MM.1S (cell line): ENCODE measurements at regions not wholly inside any gene's neighbourhood (a gene's known extent, or its start where the extent isn't known, plus 50 kb on each side); places are given as distances from the start of the nearest gene placed in this dataset.

Source experiments
- DNase-seq: peaks from one replicate; pipeline ENCODE4 v3.0.0-alpha.2; 2015
- H2AFZ ChIP-seq: fragments of 300-600 bp; sonication (generic); 2 replicates; pipeline ENCODE4 v1.6.0; 2016; ENCODE audit warnings: antibody characterized with exemption, low read length
- H3F3A ChIP-seq: fragments of 300-600 bp; sonication (generic); 2 replicates; pipeline ENCODE4 v1.6.1; 2016; ENCODE audit warnings: mild to moderate bottlenecking, antibody characterized with exemption, low read length, moderate library complexity, mixed read lengths; ENCODE audit not compliant: insufficient read depth
- H3K27ac ChIP-seq: fragments of 300-600 bp; sonication (generic); 2 replicates; pipeline ENCODE4 v1.5.1; 2016; ENCODE audit warnings: mild to moderate bottlenecking, low read length
- H3K27me3 ChIP-seq: fragments of 300-600 bp; sonication (generic); replicated peaks from 2 replicates; pipeline ENCODE4 v1.6.0; 2016; ENCODE audit warnings: low read length; ENCODE audit not compliant: insufficient read depth
- H3K36me3 ChIP-seq: fragments of 300-600 bp; sonication (generic); replicated peaks from 2 replicates; pipeline ENCODE4 v1.6.1; 2016; ENCODE audit warnings: mild to moderate bottlenecking, low read length, mixed read lengths; ENCODE audit not compliant: insufficient read depth
- H3K4me1 ChIP-seq: fragments of 300-600 bp; sonication (generic); 2 replicates; pipeline ENCODE4 v1.6.1; 2016; ENCODE audit warnings: low read length, mixed read lengths
- H3K4me2 ChIP-seq: fragments of 300-600 bp; sonication (generic); 2 replicates; pipeline ENCODE4 v1.6.0; 2016; ENCODE audit warnings: low read depth, low read length
- H3K4me3 ChIP-seq: fragments of 300-600 bp; sonication (generic); 2 replicates; pipeline ENCODE4 v1.5.1; 2016; ENCODE audit warnings: low read length, mixed read lengths
- H3K79me2 ChIP-seq: fragments of 300-600 bp; sonication (generic); 2 replicates; pipeline ENCODE4 v1.6.1; 2016; ENCODE audit warnings: mixed run types, low read length, mixed read lengths
- H3K9ac ChIP-seq: fragments of 300-600 bp; sonication (generic); 2 replicates; pipeline ENCODE4 v1.6.1; 2016; ENCODE audit warnings: low read length, mixed read lengths
- H3K9me2 ChIP-seq: fragments of 300-600 bp; sonication (generic); replicated peaks from 2 replicates; pipeline ENCODE4 v1.6.1; 2016; ENCODE audit warnings: mild to moderate bottlenecking, low read length, mixed read lengths; ENCODE audit not compliant: insufficient read depth
- H3K9me3 ChIP-seq: fragments of 300-600 bp; sonication (generic); replicated peaks from 2 replicates; pipeline ENCODE4 v1.6.1; 2016; ENCODE audit warnings: mild to moderate bottlenecking, low read length, mixed read lengths; ENCODE audit not compliant: insufficient read depth
- H4K20me1 ChIP-seq: fragments of 300-600 bp; sonication (generic); 2 replicates; pipeline ENCODE4 v1.6.1; 2016; ENCODE audit warnings: mild to moderate bottlenecking, low read length, moderate library complexity, mixed read lengths; ENCODE audit not compliant: insufficient read depth
- CTCF ChIP-seq: fragments of 300-600 bp; sonication (generic); IDR thresholded peaks from 2 replicates; pipeline ENCODE4 v1.5.1; 2016; ENCODE audit warnings: antibody characterized with exemption, low read length, mixed read lengths
- EZH2 ChIP-seq: fragments of 300-600 bp; sonication (generic); optimal IDR thresholded peaks from 2 replicates; pipeline ENCODE3; 2017; ENCODE audit warnings: low read depth, mild to moderate bottlenecking, antibody characterized with exemption, low read length, mixed read lengths
- EZH2phosphoT487 ChIP-seq: fragments of 300-600 bp; sonication (generic); IDR thresholded peaks from 2 replicates; pipeline ENCODE4 v1.6.1; 2018; ENCODE audit warnings: antibody characterized with exemption, low read length

- H2AFZ ChIP-seq = no peak overlapping the region
- H3K79me2 ChIP-seq = no peaks in the 10 kb centered on the region
- no peaks in the 10 kb centered on the region for H3K4me1 ChIP-seq
- H3K27ac ChIP-seq = no peak overlapping the region
- no peak overlapping the region for H3K9ac ChIP-seq
- H4K20me1 ChIP-seq = no peaks in the 10 kb centered on the region
- no peaks in the 10 kb centered on the region for H3K27me3 ChIP-seq
- DNase-seq = no peak
- H3F3A ChIP-seq = no peaks in the 10 kb centered on the region
- TF ChIP-seq CTCF (no peak), EZH2phosphoT487 (no peak), EZH2 (no peak)
- H3K4me2 ChIP-seq = no peak overlapping the region
- no peaks in the 10 kb centered on the region for H3K9me3 ChIP-seq
- H3K9me2 ChIP-seq = no peaks in the 10 kb centered on the region
- no peak overlapping the region for H3K4me3 ChIP-seq
- H3K36me3 ChIP-seq = no peaks in the 10 kb centered on the region
Measured at GRCh38 chr7:42456756-42457276, 219.8 kb upstream of the GLI3 start.

- H3K27me3 ChIP-seq = no peaks in the 10 kb centered on the region
- H3K4me1 ChIP-seq = no peaks in the 10 kb centered on the region
- TF ChIP-seq EZH2phosphoT487 (no peak), EZH2 (no peak), CTCF (no peak)
- DNase-seq = no peak
- no peaks in the 10 kb centered on the region for H3K79me2 ChIP-seq
- no peak overlapping the region for H3K9ac ChIP-seq
- no peak overlapping the region for H3K4me3 ChIP-seq
- no peaks in the 10 kb centered on the region for H3K9me3 ChIP-seq
- H3K9me2 ChIP-seq = no peaks in the 10 kb centered on the region
- no peak overlapping the region for H2AFZ ChIP-seq
- H3K4me2 ChIP-seq = no peak overlapping the region
- H4K20me1 ChIP-seq = no peaks in the 10 kb centered on the region
- no peaks in the 10 kb centered on the region for H3K36me3 ChIP-seq
- no peak overlapping the region for H3K27ac ChIP-seq
- H3F3A ChIP-seq = no peaks in the 10 kb centered on the region
Measured at GRCh38 chr7:42456267-42456666, 219.3 kb upstream of the GLI3 start.

- Histone ChIP-seq H3K9me2 (no peaks in the 10 kb centered on the region), H3K27me3 (no peaks in the 10 kb centered on the region), H3K9ac (no peak overlapping the region), H3K4me3 (no peak overlapping the region), H4K20me1 (no peaks in the 10 kb centered on the region), H3K4me1 (no peaks in the 10 kb centered on the region), H3K4me2 (no peak overlapping the region), H2AFZ (no peak overlapping the region), H3K9me3 (no peaks in the 10 kb centered on the region), H3F3A (no peaks in the 10 kb centered on the region), H3K27ac (no peak overlapping the region), H3K79me2 (no peaks in the 10 kb centered on the region), H3K36me3 (no peaks in the 10 kb centered on the region)
- TF ChIP-seq EZH2phosphoT487 = no peak
- no peak for TF ChIP-seq CTCF
- no peak for TF ChIP-seq EZH2
- DNase-seq = no peak
Measured at GRCh38 chr7:42453931-42454361, 216.9 kb upstream of the GLI3 start.
